H1 (cell line): ENCODE measurements at regions not wholly inside any gene's neighbourhood (a gene's known extent, or its start where the extent isn't known, plus 50 kb on each side); places are given as distances from the start of the nearest gene placed in this dataset.

Source experiments
- BRCA1 ChIP-seq: IDR thresholded peaks from 2 replicates; pipeline ENCODE4 v1.6.1; 2012; ENCODE audit warnings: low read depth, low read length, improper control_type of control experiment
- E2F6 ChIP-seq: IDR thresholded peaks from 2 replicates; pipeline ENCODE4 v1.6.1; 2012; ENCODE audit warnings: inconsistent platforms
- EP300 ChIP-seq, 2 experiments: IDR thresholded peaks; 1 replicate in 1 of 2; 2 replicates in 1 of 2; pipeline ENCODE4 v1.6.1; 2011 to 2012; ENCODE audit warnings: low read depth in 2 of 2, low read length in 2 of 2, mild to moderate bottlenecking in 2 of 2, borderline replicate concordance in 1 of 2, inconsistent platforms in 1 of 2, moderate library complexity in 1 of 2
- JUN ChIP-seq: IDR thresholded peaks from 2 replicates; pipeline ENCODE4 v1.6.1; 2011; ENCODE audit warnings: low read depth, mild to moderate bottlenecking, improper control_type of control experiment, low read length
- JUND ChIP-seq: IDR thresholded peaks from 2 replicates; pipeline ENCODE4 v1.6.1; 2011; ENCODE audit warnings: mild to moderate bottlenecking, improper control_type of control experiment, low read length
- KDM4A ChIP-seq: IDR thresholded peaks from one replicate; pipeline ENCODE4 v1.7.1; 2012; ENCODE audit warnings: low read depth, mild to moderate bottlenecking, moderate library complexity, low read length, inconsistent platforms; ENCODE audit not compliant: severe bottlenecking
- PHF8 ChIP-seq: fragments of 200-600 bp; sonication (generic); conservative IDR thresholded peaks from 2 replicates; pipeline ENCODE4 v1.7.1; 2012; ENCODE audit warnings: low read depth, mild to moderate bottlenecking, inconsistent platforms, low read length, moderate library complexity
- RBBP5 ChIP-seq: IDR thresholded peaks from 2 replicates; pipeline ENCODE4 v1.7.1; 2012; ENCODE audit warnings: low read depth, mild to moderate bottlenecking, inconsistent platforms, low read length, moderate library complexity, borderline replicate concordance
- SIX5 ChIP-seq: IDR thresholded peaks from 2 replicates; pipeline ENCODE4 v1.6.1; 2011; ENCODE audit warnings: mild to moderate bottlenecking, low read depth, low read length
- TAF1 ChIP-seq: IDR thresholded peaks from 2 replicates; pipeline ENCODE4 v1.6.1; 2011; ENCODE audit warnings: mild to moderate bottlenecking, low read depth, low read length
- TF ChIP-seq, protein P1 (sequence below): fragments of 300-600 bp; sonication (generic); IDR thresholded peaks from 2 replicates; pipeline ENCODE4 v1.7.1; 2012; ENCODE audit warnings: low read length, moderate library complexity, mild to moderate bottlenecking, inconsistent platforms; ENCODE audit not compliant: insufficient replicate concordance

GRCh38 chr1:14377386-14377785 is 221.1 kb upstream of the KAZN start (continued):
- TF ChIP-seq, protein P1, sequence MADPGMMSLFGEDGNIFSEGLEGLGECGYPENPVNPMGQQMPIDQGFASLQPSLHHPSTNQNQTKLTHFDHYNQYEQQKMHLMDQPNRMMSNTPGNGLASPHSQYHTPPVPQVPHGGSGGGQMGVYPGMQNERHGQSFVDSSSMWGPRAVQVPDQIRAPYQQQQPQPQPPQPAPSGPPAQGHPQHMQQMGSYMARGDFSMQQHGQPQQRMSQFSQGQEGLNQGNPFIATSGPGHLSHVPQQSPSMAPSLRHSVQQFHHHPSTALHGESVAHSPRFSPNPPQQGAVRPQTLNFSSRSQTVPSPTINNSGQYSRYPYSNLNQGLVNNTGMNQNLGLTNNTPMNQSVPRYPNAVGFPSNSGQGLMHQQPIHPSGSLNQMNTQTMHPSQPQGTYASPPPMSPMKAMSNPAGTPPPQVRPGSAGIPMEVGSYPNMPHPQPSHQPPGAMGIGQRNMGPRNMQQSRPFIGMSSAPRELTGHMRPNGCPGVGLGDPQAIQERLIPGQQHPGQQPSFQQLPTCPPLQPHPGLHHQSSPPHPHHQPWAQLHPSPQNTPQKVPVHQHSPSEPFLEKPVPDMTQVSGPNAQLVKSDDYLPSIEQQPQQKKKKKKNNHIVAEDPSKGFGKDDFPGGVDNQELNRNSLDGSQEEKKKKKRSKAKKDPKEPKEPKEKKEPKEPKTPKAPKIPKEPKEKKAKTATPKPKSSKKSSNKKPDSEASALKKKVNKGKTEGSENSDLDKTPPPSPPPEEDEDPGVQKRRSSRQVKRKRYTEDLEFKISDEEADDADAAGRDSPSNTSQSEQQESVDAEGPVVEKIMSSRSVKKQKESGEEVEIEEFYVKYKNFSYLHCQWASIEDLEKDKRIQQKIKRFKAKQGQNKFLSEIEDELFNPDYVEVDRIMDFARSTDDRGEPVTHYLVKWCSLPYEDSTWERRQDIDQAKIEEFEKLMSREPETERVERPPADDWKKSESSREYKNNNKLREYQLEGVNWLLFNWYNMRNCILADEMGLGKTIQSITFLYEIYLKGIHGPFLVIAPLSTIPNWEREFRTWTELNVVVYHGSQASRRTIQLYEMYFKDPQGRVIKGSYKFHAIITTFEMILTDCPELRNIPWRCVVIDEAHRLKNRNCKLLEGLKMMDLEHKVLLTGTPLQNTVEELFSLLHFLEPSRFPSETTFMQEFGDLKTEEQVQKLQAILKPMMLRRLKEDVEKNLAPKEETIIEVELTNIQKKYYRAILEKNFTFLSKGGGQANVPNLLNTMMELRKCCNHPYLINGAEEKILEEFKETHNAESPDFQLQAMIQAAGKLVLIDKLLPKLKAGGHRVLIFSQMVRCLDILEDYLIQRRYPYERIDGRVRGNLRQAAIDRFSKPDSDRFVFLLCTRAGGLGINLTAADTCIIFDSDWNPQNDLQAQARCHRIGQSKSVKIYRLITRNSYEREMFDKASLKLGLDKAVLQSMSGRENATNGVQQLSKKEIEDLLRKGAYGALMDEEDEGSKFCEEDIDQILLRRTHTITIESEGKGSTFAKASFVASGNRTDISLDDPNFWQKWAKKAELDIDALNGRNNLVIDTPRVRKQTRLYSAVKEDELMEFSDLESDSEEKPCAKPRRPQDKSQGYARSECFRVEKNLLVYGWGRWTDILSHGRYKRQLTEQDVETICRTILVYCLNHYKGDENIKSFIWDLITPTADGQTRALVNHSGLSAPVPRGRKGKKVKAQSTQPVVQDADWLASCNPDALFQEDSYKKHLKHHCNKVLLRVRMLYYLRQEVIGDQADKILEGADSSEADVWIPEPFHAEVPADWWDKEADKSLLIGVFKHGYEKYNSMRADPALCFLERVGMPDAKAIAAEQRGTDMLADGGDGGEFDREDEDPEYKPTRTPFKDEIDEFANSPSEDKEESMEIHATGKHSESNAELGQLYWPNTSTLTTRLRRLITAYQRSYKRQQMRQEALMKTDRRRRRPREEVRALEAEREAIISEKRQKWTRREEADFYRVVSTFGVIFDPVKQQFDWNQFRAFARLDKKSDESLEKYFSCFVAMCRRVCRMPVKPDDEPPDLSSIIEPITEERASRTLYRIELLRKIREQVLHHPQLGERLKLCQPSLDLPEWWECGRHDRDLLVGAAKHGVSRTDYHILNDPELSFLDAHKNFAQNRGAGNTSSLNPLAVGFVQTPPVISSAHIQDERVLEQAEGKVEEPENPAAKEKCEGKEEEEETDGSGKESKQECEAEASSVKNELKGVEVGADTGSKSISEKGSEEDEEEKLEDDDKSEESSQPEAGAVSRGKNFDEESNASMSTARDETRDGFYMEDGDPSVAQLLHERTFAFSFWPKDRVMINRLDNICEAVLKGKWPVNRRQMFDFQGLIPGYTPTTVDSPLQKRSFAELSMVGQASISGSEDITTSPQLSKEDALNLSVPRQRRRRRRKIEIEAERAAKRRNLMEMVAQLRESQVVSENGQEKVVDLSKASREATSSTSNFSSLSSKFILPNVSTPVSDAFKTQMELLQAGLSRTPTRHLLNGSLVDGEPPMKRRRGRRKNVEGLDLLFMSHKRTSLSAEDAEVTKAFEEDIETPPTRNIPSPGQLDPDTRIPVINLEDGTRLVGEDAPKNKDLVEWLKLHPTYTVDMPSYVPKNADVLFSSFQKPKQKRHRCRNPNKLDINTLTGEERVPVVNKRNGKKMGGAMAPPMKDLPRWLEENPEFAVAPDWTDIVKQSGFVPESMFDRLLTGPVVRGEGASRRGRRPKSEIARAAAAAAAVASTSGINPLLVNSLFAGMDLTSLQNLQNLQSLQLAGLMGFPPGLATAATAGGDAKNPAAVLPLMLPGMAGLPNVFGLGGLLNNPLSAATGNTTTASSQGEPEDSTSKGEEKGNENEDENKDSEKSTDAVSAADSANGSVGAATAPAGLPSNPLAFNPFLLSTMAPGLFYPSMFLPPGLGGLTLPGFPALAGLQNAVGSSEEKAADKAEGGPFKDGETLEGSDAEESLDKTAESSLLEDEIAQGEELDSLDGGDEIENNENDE = no peak
- no peak for TF ChIP-seq JUND
- no peak for TF ChIP-seq SIX5
- TF ChIP-seq JUN = no peak
- no peak for TF ChIP-seq TAF1
- no peak for TF ChIP-seq EP300 (IDR thresholded peaks at IDR 0.05; ENCODE audit: borderline replicate concordance in 1 of 2, low read depth in 2 of 2, low read length in 2 of 2)
- TF ChIP-seq RBBP5 = no peak
- no peak for TF ChIP-seq KDM4A
- TF ChIP-seq PHF8 = no peak
- TF ChIP-seq E2F6 = no peak
- no peak for TF ChIP-seq BRCA1
